HCT116 (cell line): ENCODE measurements at regions not wholly inside any gene's neighbourhood (a gene's known extent, or its start where the extent isn't known, plus 50 kb on each side); places are given as distances from the start of the nearest gene placed in this dataset.

ENCODE experiments used
- EZH2 ChIP-seq: fragments of 200-600 bp; sonication (generic); IDR thresholded peaks from 2 replicates; pipeline ENCODE4 v1.6.1; 2017; ENCODE audit warnings: antibody characterized with exemption, mixed run types
- EZH2phosphoT487 ChIP-seq: fragments of 200-600 bp; IDR thresholded peaks from 2 replicates; pipeline ENCODE4 v1.6.1; 2018; ENCODE audit warnings: antibody characterized with exemption, borderline replicate concordance
- FOSL1 ChIP-seq: IDR thresholded peaks from 2 replicates; pipeline ENCODE4 v1.6.1; 2012; ENCODE audit warnings: low read depth
- POLR2A ChIP-seq: IDR thresholded peaks from 2 replicates; pipeline ENCODE4 v1.7.0; 2011; ENCODE audit warnings: borderline replicate concordance; ENCODE audit not compliant: insufficient read depth, insufficient read length; ENCODE audit errors: extremely low read depth
- TCF7L2 ChIP-seq: IDR thresholded peaks from 2 replicates; pipeline ENCODE4 v1.7.0; 2011; ENCODE audit warnings: borderline replicate concordance, inconsistent platforms; ENCODE audit not compliant: insufficient read depth, insufficient read length; ENCODE audit errors: extremely low read depth
- TF ChIP-seq, protein P1 (sequence below), 3 experiments: fragments of 200-600 bp in 1 of 3; sonication (generic) in 1 of 3; IDR thresholded peaks in 2 of 3; conservative IDR thresholded peaks in 1 of 3; 2 replicates each; pipeline ENCODE4 v1.5.1; 2012 to 2017; ENCODE audit warnings: low read depth in 2 of 3, low read length in 2 of 3, antibody characterized with exemption in 1 of 3, borderline replicate concordance in 1 of 3, control low read depth in 1 of 3, mild to moderate bottlenecking in 1 of 3, mixed read lengths in 1 of 3, mixed run types in 1 of 3, moderate library complexity in 1 of 3; ENCODE audit not compliant: insufficient read depth in 1 of 3
- TF ChIP-seq, protein P2 (sequence below): IDR thresholded peaks from 2 replicates; pipeline ENCODE4 v1.6.1; 2012
- TF ChIP-seq, protein P3 (sequence below): IDR thresholded peaks from 2 replicates; pipeline ENCODE4 v1.6.1; 2012

DNA sequence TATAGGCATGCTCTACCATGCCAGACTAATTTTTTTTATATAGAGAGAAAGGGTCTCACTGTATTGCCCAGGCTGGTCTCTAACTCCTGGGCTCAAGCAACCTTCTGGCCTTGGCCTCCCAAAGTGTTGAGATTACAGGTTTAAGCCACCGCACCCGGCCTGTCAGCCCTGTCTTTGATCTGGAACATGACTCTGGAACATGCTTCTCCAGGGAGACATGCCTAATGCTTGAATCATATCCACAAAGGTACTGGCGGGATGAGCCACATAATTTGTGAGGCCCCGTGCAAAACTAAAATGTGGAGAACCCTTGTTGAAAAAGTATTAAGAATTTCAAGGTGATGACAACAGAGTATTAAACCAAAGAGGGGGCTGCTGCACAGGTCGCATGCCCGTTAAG is 282.8 kb downstream of the ARHGAP12 start:
- no peak for TF ChIP-seq POLR2A
- TF ChIP-seq TCF7L2: peak; percentile 82
- no peak for TF ChIP-seq EZH2phosphoT487
- peak; percentile 51; the same call in 1 of the 2 replicates for TF ChIP-seq FOSL1
- TF ChIP-seq EZH2: no peak
- TF ChIP-seq, protein P1, sequence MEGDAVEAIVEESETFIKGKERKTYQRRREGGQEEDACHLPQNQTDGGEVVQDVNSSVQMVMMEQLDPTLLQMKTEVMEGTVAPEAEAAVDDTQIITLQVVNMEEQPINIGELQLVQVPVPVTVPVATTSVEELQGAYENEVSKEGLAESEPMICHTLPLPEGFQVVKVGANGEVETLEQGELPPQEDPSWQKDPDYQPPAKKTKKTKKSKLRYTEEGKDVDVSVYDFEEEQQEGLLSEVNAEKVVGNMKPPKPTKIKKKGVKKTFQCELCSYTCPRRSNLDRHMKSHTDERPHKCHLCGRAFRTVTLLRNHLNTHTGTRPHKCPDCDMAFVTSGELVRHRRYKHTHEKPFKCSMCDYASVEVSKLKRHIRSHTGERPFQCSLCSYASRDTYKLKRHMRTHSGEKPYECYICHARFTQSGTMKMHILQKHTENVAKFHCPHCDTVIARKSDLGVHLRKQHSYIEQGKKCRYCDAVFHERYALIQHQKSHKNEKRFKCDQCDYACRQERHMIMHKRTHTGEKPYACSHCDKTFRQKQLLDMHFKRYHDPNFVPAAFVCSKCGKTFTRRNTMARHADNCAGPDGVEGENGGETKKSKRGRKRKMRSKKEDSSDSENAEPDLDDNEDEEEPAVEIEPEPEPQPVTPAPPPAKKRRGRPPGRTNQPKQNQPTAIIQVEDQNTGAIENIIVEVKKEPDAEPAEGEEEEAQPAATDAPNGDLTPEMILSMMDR (IDR thresholded peaks at IDR 0.05 in 2 of 3, conservative IDR thresholded peaks at IDR 0.05 in 1 of 3; ENCODE audit: borderline replicate concordance in 1 of 3, insufficient read depth in 1 of 3, low read depth in 2 of 3, low read length in 2 of 3): no peak
- TF ChIP-seq, protein P2, sequence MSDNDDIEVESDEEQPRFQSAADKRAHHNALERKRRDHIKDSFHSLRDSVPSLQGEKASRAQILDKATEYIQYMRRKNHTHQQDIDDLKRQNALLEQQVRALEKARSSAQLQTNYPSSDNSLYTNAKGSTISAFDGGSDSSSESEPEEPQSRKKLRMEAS: peak; percentile 28; the same call in 1 of the 2 replicates
- TF ChIP-seq, protein P3, sequence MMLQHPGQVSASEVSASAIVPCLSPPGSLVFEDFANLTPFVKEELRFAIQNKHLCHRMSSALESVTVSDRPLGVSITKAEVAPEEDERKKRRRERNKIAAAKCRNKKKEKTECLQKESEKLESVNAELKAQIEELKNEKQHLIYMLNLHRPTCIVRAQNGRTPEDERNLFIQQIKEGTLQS: no peak
